CD1c-positive myeloid dendritic cell (primary cell): ENCODE measurements at regions not wholly inside any gene's neighbourhood (a gene's known extent, or its start where the extent isn't known, plus 50 kb on each side); places are given as distances from the start of the nearest gene placed in this dataset.

Experiments
- DNase-seq: peaks from one replicate; pipeline ENCODE4 v3.0.0-alpha.2; 2016; ENCODE audit errors: extremely low spot score

DNA sequence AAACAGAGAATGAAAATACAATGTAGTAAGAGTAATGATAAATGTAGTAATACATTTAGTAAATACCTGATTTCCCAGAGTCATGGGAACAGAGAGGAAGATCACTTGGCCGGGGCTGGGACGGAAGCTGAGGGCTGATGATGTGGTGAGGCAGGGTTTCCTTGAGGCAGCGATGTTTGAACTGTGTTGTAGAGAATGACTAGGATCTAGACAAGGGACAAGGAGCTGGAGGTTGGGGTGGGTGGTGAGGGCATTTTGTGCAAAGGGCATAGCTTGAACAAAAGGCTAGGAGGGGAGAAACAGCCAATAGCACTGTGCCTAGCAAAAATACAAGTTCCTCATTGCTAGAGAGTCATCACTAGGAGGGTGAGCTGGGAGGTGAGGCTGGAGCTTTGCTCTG, 64.3 kb upstream of the RAPGEF2 start:
- DNase-seq, result no peak

DNA sequence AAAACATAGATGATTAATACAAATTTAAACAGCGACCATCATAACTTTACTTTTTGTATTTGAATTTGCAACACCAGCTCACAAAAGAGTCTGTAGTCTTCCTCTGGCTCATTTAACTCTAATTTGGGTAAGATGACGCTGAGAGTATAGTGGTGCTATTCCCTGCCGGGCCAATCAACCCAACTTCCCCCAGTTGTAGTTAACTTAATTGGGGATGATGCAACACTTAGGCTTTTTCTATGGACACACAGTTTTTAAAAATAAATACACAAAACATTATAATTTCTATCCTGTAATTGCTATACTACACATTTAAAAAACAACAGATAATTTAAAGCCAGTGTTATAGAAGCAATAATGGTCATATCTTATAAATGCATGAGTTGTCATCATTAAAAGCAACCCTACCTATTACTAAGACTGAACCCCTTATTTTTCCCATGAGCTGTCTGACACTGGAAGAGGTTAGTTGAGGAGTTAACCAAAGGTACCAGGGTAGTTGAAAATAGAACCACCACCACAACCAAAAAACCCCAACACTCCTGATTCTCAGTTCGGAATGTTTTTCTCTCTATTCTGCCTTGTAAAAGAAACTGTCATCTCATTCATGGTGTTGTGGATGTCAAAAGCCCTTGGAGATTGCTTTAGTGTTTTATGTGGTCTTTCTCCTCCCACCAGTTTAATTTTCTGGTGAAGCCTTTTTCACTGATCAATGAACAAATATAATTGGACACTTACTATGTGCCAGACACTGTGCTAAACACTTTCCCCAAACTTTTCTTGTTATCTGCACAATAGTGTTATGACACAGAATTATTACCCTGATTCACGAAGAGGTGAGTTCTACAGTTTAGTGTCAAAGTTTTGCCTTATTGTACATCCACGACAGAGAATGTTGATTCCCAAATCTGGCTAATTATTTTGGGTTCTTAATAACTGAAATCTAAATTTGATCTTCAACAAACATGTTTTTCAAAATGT, 61.5 kb upstream of the RAPGEF2 start:
- DNase-seq, result no peak

GRCh38 chr4:159042097-159042605, 60.7 kb upstream of the RAPGEF2 start:
- DNase-seq, result no peak

DNA sequence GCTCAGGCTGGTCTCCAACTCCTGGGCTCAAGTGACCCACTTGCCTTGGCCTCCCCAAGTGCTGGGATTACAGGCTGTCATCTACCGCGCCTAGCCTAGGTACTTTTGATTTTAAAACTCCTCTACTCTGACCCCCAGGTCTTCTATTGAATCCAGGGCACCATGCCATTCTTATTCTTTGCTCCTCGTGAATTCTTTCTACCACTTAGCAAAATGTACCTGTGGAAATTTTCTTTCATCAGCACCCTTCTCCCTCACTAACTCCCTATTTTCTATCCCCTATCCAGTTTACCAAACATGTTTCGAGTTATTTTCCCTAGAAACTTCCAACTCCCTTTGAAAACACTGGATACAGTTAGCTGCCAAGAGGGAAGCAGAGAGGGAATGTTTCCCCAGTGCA, 60.0 kb upstream of the RAPGEF2 start:
- DNase-seq, result no peak

DNA sequence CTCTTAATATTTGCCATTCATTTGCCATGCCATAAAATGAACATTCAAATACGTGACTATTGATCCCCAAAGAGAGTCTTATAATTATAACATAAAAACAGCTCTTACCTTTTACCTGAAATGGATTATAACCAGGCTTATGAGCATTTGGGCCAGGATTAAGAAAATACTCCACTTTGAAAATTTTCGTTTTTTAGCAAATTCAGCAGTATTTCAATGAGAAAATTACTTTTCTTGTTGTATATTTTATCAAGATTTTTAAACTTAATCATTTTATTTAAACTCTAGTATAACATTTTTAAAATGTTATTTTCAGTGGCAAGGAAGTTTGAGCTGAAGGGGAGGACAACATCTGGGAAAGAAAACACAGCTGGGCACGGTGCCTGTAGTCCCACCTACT, 59.0 kb upstream of the RAPGEF2 start:
- no peak for DNase-seq

- DNase-seq, result no peak
These were observed 57.6 kb upstream of the RAPGEF2 start for GRCh38 chr4:159045321-159045720.

GRCh38 chr4:159046683-159047082, 56.2 kb upstream of the RAPGEF2 start:
- DNase-seq, result no peak

DNA sequence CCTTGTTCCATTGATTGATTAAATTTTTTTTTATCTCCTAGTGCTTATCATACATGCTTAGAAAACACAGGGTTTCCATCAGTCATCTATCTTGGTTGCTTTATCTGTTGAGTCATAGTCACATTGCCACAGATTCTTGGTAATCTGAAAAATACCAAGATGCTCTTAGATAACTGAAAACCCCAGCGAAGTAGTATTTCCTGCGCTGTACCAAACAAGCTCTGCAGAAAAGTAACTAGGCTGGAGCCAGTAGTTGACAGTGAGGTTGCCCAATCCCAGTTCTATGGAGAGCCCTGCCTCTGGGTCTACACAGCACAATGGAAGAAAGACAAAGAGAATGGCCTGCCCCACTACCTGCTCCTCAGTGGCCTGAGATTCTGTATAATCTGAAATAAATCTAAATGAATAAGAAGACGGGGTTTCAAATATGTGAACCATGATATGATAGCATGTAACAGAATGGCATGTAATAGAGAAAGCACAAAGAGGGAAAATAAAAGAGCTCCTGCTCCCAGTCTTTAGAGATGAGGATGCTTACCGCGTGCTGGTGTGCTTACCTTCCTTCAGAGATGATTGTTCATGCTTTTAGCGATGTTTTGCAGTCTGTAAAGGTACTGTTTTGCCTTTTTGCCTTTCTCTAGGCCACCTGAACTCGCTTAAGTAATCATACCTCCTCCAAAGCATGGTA, 55.3 kb upstream of the RAPGEF2 start:
- no peak for DNase-seq

- no peak for DNase-seq
These were observed 54.6 kb upstream of the RAPGEF2 start for GRCh38 chr4:159048166-159048886.

DNA sequence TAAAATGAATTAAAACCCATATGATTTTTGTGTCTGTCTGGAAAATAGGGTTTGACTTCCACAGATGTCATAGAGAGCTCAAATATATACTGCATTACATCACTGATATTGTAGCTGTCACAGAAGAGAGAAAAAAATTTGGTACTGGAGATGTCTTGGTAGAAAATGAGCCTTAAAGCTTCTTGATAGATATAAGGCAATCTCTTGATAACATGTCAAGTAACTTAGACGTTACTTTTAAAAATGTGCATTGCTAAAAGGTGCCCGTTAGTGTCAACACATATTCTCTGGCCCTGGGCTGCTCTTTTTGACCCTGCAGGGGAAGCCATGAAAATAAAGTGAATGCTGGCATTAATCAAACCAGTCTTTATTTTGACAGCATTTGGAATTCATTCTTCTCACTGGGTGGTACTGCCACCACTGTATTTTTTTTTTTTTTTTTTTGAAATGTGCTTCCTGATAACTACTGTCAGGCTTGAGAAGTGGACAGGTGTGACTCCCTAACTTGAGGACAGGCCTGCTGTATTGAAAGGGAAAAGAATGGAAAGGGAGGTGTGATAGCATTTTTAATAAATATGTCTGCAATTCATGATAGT, 53.0 kb upstream of the RAPGEF2 start:
- no peak for DNase-seq

- DNase-seq, result no peak
These were observed 51.4 kb upstream of the RAPGEF2 start for GRCh38 chr4:159051245-159052071.

- no peak for DNase-seq
These were observed 50.6 kb upstream of the RAPGEF2 start for GRCh38 chr4:159052315-159052714.
